GM12872 (cell line): ENCODE measurements at regions not wholly inside any gene's neighbourhood (a gene's known extent, or its start where the extent isn't known, plus 50 kb on each side); places are given as distances from the start of the nearest gene placed in this dataset.

Experiments used
- TF ChIP-seq, protein P1 (sequence below): IDR thresholded peaks from 3 replicates; pipeline ENCODE4 v1.5.1; 2011; ENCODE audit warnings: low read depth, mild to moderate bottlenecking, low read length, moderate library complexity; ENCODE audit not compliant: insufficient read depth

DNA sequence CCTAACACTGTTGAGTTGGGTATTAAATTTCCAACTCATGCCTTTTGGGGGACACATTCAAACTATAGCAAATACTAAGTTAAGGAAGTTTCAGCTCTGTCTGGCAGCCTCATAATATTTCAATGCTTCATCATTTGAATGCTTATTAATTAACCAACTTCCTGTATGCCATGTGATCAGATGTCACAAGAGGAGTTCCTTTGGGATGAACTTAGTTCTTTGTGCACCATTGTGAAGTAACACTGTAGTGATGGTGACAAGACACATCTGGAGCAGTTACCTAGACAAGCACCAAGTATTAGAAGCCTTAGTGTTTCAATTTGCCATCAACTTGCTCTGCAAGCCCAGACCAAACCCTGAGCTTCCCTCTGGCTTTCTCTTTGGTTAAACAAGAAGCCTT lies 90.7 kb upstream of the IL12B start:
- TF ChIP-seq, protein P1, sequence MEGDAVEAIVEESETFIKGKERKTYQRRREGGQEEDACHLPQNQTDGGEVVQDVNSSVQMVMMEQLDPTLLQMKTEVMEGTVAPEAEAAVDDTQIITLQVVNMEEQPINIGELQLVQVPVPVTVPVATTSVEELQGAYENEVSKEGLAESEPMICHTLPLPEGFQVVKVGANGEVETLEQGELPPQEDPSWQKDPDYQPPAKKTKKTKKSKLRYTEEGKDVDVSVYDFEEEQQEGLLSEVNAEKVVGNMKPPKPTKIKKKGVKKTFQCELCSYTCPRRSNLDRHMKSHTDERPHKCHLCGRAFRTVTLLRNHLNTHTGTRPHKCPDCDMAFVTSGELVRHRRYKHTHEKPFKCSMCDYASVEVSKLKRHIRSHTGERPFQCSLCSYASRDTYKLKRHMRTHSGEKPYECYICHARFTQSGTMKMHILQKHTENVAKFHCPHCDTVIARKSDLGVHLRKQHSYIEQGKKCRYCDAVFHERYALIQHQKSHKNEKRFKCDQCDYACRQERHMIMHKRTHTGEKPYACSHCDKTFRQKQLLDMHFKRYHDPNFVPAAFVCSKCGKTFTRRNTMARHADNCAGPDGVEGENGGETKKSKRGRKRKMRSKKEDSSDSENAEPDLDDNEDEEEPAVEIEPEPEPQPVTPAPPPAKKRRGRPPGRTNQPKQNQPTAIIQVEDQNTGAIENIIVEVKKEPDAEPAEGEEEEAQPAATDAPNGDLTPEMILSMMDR = no peak

DNA sequence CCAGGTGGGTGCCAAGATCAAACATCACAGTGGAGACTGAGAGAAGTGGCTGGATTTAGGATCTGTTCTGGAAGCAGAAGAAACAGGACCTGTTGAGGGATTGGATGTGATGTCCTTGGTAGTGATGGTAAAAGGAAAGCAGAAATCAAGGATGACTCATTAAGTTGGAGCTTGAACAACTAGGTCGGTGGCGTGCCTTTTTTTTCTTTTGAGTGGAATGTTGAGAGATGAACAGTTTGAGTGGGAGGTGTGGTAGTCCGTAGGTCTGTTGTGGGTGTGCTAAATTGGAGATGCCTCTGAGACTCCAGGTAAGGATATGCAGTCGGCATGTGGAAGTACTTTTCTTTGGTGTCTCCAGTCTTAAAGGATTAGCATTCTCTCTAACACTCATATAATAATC lies 92.1 kb upstream of the IL12B start:
- TF ChIP-seq, protein P1 = no peak

DNA sequence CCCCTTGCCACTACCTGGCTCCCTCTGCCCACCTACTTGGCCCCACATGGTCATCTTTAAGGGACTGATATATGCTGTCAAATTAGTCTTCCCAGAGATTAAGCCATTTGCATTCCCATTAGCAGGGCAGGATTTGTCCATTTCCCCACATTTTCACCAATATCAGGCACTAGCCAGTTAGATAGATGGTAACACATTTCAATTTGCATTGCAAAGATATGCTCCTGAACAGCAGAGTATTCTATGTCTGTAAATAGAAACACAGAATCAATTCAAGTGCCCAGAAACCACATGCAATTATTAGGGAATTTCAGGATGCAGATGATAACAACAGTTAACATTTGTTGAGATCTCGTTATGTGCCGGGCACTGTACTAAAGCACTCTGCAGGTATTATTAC lies 92.6 kb upstream of the IL12B start:
- TF ChIP-seq, protein P1 = no peak

DNA sequence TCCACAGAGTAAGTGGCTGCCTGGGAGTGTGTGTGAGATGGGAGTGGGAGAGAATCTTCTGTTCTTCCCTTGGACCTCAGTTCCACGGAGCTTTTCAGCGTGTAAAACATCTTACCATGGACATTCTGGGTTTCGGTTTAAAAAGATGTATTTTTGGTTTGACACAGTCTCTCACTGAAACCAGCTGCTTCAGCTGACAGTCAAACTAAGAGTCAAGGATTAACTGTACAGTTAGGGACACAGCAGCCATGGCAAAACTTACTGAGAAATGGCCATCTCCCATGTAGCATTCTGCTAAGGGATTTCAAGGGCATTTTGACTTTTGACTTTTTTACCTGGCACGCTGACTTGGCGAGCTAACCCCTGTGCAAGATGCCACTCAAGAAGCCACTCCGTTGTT lies 93.8 kb upstream of the IL12B start:
- TF ChIP-seq, protein P1 = no peak

DNA sequence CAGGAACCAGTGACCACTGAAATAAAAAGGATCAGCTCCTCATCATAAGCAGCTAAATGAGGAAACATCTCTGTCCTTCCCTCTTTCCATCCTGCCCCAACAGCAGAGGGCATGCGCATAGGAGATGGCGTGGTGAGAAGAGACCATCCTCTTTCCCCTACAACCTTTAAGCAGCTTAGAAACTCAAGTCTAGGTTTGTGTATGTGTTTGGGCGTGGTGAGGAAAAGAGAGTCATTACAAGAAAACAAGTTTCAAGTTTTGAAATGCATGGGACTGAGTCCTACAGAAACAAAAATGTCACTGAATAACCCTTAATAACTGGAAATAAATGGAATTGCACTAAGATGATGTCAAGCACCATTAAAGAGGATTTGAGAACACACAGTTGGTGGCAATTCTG lies 96.4 kb upstream of the IL12B start:
- TF ChIP-seq, protein P1 = no peak

DNA sequence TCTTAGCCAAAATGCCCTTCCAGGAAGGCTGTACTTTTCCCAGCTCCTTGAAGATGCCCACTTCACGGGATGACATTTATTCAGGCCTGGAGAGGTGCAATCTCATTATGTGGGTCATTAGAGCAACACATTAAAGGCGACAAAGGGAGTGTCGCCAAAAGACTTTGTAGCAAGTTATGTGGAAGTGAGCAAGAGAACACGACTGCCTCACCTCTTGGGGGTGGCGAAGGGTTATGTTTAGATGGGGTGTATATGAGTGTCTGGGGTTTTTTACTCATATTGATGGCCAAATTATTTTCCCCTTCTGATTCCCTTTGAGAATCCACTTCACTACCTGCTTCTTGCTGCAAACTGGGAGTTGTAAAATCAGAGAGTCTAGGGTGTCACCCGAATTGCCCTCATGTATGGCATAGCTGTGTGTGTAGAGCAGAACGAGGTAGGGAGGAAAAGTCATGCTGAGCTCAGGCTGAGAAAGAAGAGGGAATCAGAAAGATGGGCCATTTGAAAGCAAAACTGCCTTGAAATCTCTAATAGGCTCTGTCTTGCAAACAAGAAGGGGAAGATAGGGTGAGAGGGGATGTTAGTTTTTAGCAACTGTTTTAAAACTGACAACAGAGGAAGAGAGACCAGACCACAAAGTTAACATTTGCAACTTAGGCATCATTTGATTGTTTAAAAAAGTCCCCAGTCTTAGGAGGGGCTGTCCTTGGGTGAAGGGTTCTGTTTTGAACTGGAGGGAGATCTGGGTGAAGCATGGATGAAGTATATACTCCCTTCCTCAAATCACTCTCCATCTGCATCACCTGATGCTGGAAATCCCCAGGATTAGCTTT lies 97.1 kb upstream of the IL12B start:
- TF ChIP-seq, protein P1 = no peak

DNA sequence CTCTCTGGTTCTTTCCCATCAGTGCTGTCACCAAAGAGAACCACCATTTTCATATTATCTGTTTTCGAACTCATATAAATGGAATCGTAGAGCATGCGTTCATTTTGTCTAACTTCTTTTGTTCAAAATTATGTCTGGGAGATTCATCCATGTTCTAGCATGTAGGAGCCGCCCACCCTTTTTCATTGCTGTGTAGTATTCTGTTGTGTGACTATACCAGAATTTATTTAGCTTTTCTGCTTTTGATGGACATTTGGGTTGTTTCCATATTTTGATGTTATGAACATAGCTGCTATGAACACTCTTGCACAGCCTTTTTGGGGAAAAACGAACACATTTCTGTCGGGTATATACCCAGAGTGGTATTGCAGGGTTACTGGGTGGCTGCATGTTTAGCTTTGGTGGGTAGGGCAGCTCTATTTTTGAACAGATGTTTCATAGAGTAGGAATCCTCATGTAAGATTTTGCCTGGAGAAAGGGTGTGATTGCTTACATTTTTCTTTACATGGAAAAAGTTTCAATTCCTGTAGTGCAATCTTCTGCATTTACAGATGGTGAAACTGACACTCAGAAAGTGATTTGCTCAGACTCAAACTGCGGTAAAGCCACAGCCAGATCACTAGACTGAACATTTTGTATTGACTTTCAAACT lies 100.2 kb upstream of the IL12B start:
- TF ChIP-seq, protein P1 = no peak
